ENCODE measurements at regions not wholly inside any gene's neighbourhood (a gene's known extent, or its start where the extent isn't known, plus 50 kb on each side); places are given as distances from the start of the nearest gene placed in this dataset.

DNA sequence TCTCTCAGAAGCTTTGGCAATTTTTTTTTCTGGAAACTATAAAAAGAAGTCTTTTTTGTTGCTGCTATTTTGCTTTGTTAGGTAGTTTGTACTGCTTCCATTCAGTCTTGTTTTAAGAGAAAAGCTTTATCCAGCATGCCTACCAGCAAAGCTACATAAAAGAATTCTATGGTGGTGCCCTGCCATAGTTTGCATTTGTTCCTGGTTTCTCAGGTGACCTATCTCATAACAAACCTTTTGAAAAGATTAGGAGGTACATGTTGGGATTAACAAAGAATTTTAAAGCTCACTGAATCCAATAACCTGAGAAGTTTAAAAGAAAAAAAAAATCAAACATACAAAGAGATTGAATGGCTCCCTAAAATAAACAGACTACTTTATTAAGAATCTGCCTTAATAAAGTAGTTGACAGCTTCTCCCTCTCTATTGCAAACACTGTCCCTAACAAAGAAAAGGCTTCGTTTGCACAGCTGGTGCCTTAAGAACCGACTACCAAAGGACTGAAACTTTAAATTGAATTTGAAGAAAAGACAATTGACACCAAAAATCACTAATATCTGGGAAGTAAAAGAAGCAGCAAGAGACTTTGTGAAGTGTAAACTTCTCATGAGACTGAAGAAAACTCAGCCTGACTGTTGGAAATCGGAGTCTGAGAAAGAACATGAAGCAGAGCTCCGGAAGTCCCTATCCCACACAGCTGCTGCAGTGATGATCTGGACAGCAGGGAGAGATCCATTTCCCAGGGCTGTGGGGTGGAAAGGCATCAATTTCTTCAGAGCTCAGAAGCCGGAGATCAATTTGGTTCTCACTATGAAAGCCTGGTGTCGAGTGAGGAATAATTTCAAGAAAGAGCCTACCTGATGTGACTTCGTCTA, 102.7 kb upstream of the PLEKHA5 start:
- ChIA-PET POLR2A (no interaction called here), CTCF (no interaction called here)
- no peak for ATAC-seq (ENCODE audit: poor library complexity)

DNA sequence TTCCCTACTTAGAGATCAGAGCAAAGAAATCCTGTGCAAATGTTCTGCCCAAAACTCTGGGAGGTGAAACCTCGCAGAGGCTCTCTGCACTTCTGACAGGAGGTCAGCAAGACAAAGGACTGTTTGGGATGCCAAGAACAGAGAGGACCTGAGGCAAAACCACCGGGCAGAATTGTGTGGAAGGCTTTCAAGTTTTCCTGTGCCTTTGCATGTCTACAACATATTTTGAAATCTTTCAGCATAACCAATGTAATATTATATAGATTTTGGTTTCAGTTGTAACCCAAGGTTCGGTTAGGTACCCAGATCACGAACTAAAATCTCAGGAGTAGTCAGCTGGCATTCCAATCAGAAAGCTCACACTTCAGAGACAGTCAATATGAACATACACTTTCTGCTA, 99.4 kb upstream of the PLEKHA5 start:
- H3K4me1 ChIP-seq (ENCODE audit: insufficient read depth, low read length) = no peaks in the 10 kb centered on the region
- no peak overlapping the region for H3K27ac Mint-ChIP-seq
- H3K9me3 Mint-ChIP-seq = peaks cover 9% of the 10 kb centered on the region
- peaks cover 5% of the 10 kb centered on the region for H3K27me3 Mint-ChIP-seq
- intact Hi-C loops (cut with DNase I, micrococcal nuclease) = no loop called here
- H3K27me3 ChIP-seq (ENCODE audit: control insufficient read depth in 1 of 2, insufficient read depth in 2 of 2, low read length in 2 of 2) = no peaks in the 10 kb centered on the region
- DNase-seq (no peak), ATAC-seq (ENCODE audit: poor library complexity) (no peak)
- ChIA-PET CTCF (no interaction called here), POLR2A (no interaction called here)
- H3K4me1 Mint-ChIP-seq (ENCODE audit: low read depth) = no peaks in the 10 kb centered on the region
- H3K9me3 ChIP-seq (ENCODE audit: control insufficient read depth in 1 of 2, insufficient read depth in 1 of 2, low read length in 2 of 2) = peaks cover 0 to 5% of the 10 kb centered on the region in 2 experiments
- TF ChIP-seq, protein P1, sequence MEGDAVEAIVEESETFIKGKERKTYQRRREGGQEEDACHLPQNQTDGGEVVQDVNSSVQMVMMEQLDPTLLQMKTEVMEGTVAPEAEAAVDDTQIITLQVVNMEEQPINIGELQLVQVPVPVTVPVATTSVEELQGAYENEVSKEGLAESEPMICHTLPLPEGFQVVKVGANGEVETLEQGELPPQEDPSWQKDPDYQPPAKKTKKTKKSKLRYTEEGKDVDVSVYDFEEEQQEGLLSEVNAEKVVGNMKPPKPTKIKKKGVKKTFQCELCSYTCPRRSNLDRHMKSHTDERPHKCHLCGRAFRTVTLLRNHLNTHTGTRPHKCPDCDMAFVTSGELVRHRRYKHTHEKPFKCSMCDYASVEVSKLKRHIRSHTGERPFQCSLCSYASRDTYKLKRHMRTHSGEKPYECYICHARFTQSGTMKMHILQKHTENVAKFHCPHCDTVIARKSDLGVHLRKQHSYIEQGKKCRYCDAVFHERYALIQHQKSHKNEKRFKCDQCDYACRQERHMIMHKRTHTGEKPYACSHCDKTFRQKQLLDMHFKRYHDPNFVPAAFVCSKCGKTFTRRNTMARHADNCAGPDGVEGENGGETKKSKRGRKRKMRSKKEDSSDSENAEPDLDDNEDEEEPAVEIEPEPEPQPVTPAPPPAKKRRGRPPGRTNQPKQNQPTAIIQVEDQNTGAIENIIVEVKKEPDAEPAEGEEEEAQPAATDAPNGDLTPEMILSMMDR (IDR thresholded peaks at IDR 0.05) = no peak
- no peaks in the 10 kb centered on the region for H3K36me3 ChIP-seq (ENCODE audit: insufficient read depth, low read length)
- H3K4me3 Mint-ChIP-seq = no peak overlapping the region
- H3K4me3 ChIP-seq (ENCODE audit: low read length) = no peak overlapping the region
- H3K27ac ChIP-seq (ENCODE audit: low read depth in 1 of 2, low read length in 2 of 2) = no peak overlapping the region
- no peaks in the 10 kb centered on the region for H3K36me3 Mint-ChIP-seq (ENCODE audit: low read depth)

More for the DNA sequence above, 102.7 kb upstream of the PLEKHA5 start:
- TF ChIP-seq, protein P1 (IDR thresholded peaks at IDR 0.05) = no peak
- H3K27me3 ChIP-seq (ENCODE audit: control insufficient read depth in 1 of 2, insufficient read depth in 2 of 2, low read length in 2 of 2) = no peaks in the 10 kb centered on the region
- Mint-ChIP-seq H3K9me3 (peaks cover 3% of the 10 kb centered on the region), H3K36me3 (ENCODE audit: low read depth) (no peaks in the 10 kb centered on the region), H3K27me3 (peaks cover 5% of the 10 kb centered on the region), H3K4me1 (ENCODE audit: low read depth) (no peaks in the 10 kb centered on the region), H3K4me3 (no peak overlapping the region), H3K27ac (no peak overlapping the region)
- H3K27ac ChIP-seq (ENCODE audit: low read depth in 1 of 2, low read length in 2 of 2) = no peak overlapping the region
- no peaks in the 10 kb centered on the region for H3K36me3 ChIP-seq (ENCODE audit: insufficient read depth, low read length)
- DNase-seq = no peak
- intact Hi-C loops (cut with DNase I, micrococcal nuclease) = no loop called here
- H3K4me3 ChIP-seq (ENCODE audit: low read length) = no peak overlapping the region
- no peaks in the 10 kb centered on the region for H3K9me3 ChIP-seq (ENCODE audit: control insufficient read depth in 1 of 2, insufficient read depth in 1 of 2, low read length in 2 of 2)
- H3K4me1 ChIP-seq (ENCODE audit: insufficient read depth, low read length) = no peaks in the 10 kb centered on the region

DNA sequence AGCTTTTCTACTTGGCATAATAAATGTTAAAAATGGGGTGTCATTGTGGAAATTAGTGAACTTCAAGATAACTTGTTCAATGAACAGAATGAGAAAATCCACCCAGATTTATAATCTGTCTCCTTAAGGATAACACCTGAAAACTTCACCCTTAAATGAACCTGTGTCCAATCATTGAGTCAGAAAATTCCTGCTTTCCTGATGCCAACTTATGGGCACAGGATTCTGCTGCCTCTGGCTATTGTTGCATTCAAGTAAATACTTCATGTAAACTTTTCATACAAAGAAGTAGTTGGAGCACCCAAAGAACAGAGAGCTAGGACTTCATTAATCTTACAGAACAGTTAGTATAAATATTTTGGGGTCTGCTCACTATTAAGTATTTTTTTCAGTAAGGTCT, 98.9 kb upstream of the PLEKHA5 start:
- Histone ChIP-seq H3K9me3 (ENCODE audit: control insufficient read depth in 1 of 2, insufficient read depth in 1 of 2, low read length in 2 of 2) (peaks cover 0 to 5% of the 10 kb centered on the region in 2 experiments), H3K4me1 (ENCODE audit: insufficient read depth, low read length) (no peaks in the 10 kb centered on the region), H3K36me3 (ENCODE audit: insufficient read depth, low read length) (no peaks in the 10 kb centered on the region), H3K4me3 (ENCODE audit: low read length) (no peak overlapping the region), H3K27me3 (ENCODE audit: control insufficient read depth in 1 of 2, insufficient read depth in 2 of 2, low read length in 2 of 2) (no peaks in the 10 kb centered on the region), H3K27ac (ENCODE audit: low read depth in 1 of 2, low read length in 2 of 2) (no peak overlapping the region)
- Mint-ChIP-seq H3K4me1 (ENCODE audit: low read depth) (no peaks in the 10 kb centered on the region), H3K27me3 (peaks cover 5% of the 10 kb centered on the region), H3K9me3 (peaks cover 9% of the 10 kb centered on the region), H3K4me3 (no peak overlapping the region), H3K27ac (no peak overlapping the region), H3K36me3 (ENCODE audit: low read depth) (no peaks in the 10 kb centered on the region)
- ATAC-seq (ENCODE audit: poor library complexity) (no peak), DNase-seq (no peak)
- TF ChIP-seq, protein P1 (IDR thresholded peaks at IDR 0.05) = no peak
- ChIA-PET POLR2A (no interaction called here), CTCF (no interaction called here)
- intact Hi-C loops (cut with DNase I, micrococcal nuclease) = no loop called here
